Stimulated activated CD4-positive, alpha-beta T cell treated with anti-CD3 and anti-CD28 coated beads, Interleukin-15, amount 100 ng/mL, for 1 hour (primary cell): ENCODE measurements at regions not wholly inside any gene's neighbourhood (a gene's known extent, or its start where the extent isn't known, plus 50 kb on each side); places are given as distances from the start of the nearest gene placed in this dataset.

ENCODE experiments used
- DNase-seq, 2 donors: peaks; one replicate each; pipeline ENCODE4 v3.0.0-alpha.2; 2020; ENCODE audit warnings: low read depth in 1 of 2, low spot score in 1 of 2

DNA sequence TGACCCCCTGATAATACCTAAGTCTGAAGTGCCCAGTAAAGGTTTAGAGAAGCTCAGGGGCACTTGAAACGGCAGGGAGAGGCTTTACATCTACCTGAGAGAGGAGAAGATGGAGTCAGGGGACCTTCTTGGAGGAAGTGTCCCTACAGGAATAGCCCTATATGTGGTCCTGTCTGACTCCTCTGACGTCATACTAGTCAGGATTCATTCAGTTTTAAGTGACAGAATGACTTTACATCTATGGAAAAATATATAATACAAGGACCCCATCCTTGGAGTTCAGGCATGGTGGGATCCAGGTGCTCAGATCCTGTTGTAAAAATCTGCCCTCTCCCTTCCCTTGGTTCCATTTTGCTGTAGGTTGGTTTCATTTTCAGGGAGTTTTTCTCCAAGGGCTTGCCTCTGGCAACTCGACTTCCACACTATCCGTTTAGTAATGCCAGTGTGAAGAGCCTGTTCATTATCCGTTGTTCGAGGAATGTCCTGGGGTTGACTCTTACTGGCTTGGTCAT is 205.6 kb downstream of the IRF8 start:
- DNase-seq, result no peak

DNA sequence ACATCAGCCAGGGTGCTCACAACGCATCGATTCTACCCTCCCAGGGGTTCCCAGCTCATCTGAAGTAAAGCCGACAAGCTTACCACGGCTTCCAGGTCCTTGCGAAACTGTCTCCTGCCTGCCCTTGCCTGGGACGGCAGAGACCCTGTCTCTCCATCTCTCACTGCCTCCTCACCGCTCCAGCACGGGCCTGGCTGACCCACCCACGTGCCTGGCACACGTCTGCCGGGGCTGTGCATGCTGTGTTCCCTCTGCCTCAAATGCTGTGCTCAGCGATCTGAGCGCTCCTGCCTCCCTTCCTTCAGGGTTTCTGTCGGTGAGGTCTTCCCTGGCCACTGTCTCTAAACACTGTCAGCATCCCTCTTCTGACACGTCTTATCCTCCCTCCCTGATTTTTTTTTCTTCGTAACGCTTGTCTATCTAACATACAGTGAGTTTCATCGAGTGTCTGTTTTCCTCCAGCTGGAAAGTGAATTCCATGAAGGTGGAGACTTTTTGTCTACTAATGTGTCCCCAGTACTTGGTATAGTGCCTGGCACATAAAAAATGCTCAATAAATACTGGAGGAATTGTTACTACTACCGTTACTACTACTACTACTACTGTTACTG is 208.4 kb downstream of the IRF8 start:
- DNase-seq, result no peak

DNA sequence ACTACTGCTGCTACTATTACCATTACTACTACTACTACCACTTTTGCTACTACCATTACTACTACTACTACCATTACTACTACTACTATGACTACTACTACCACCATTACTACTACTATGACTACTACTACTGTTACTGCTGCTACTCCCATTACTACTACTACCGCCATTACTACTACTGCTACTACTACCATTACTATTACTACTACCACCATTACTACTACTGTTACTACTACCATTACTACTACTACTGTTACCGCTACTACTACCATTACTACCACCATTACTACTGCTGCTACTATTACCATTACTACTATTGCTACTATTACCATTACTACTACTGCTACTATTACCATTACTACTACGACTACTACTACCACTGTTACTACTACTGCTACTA is 209.1 kb downstream of the IRF8 start:
- no peak for DNase-seq

DNA sequence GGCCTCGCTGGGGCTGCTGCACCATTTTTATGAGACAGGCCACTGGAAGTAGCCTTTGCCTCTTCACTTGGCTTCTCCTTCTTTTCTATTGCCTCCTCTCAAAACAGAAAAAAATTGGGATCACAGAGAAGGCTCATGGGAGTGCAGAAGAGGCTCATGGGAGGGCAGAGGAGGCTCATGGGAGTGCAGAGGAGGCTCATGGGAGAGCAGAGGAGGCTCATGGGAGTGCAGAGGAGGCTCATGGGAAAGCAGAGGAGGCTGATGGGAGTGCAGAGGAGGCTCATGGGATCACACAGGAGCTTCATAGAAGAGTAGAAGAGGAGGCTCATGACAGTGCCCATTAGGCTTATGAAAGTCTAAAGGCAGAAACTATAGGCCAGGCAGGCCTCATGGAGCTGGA is 211.2 kb downstream of the IRF8 start:
- DNase-seq, result no peak

DNA sequence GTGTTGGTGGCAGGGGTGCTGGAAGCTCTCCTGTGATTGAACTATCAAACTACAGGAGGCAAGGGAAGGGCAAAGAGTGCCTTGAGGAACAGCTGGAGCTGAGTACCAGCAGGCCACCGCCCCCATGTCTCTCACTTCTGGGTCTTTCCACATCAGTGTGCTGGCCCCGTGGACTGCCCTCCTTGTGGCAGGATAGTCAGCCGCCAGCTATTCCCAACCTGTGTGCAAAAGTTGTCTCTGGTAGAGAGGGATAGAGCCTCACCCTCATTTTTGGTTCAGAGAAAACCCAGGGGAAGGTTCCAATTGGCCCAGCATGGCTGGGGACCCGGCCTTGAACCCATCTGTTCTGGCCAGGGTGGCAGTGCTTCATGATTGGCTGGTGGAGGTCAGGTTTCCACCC is 211.8 kb downstream of the IRF8 start:
- DNase-seq, result no peak

DNA sequence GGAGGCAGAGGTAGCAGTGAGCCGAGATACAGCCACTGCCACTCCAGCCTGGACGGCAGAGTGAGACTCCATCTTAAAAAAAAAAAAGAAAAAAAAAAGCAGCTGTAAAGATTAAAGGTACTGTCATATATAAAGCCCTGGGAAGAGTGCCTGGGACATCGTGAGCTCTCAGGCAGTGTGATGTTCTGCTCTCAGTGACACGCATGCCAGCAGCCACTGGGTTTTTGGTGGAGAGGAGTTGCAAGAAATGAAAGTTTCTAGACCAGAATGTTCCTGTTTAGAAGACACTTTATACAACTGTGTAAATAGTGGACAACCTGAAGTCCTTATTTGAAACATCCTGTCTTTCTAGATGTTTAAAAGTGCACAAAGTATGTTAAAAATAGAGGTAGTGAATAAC is 213.2 kb downstream of the IRF8 start:
- no peak for DNase-seq

DNA sequence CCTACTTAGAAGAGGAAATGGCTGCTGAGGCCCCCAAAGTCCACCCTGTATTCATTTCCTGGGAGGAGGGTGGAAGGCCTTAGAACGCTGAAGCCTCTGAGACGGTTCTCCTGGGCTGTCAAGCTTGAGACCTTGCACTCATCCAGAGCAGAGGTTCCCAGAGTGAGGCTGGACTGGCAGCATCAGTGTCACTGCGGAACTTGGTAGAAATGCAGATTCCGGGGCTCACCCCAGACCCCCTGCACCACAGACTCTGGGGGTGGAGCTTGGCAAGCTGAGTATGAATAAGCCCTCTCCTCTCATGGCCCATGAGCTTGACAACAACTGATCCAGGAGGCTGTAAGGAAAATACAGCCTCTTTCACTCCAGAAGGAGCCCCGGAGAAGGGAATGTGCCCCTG is 218.3 kb downstream of the IRF8 start:
- DNase-seq, result no peak

DNA sequence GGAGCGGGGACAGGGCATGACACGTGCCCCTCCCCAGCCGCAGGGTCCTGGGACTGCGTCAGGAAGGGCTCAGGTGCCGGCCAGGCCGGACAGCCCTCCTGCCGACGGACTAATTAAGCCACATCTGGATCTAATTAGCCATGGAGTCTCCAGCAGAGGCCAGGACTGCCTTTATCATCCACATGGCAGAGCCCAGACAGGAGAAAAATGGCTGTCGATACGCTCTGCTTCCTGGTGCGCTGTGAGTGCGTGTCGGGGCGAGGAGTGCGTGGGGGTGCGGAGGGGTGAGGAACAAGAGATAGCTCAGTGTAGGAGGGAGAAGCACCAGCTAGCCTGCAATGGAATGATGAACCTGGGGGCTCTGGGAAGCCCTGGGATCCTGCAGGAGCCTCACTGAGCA is 218.8 kb downstream of the IRF8 start:
- no peak for DNase-seq

DNA sequence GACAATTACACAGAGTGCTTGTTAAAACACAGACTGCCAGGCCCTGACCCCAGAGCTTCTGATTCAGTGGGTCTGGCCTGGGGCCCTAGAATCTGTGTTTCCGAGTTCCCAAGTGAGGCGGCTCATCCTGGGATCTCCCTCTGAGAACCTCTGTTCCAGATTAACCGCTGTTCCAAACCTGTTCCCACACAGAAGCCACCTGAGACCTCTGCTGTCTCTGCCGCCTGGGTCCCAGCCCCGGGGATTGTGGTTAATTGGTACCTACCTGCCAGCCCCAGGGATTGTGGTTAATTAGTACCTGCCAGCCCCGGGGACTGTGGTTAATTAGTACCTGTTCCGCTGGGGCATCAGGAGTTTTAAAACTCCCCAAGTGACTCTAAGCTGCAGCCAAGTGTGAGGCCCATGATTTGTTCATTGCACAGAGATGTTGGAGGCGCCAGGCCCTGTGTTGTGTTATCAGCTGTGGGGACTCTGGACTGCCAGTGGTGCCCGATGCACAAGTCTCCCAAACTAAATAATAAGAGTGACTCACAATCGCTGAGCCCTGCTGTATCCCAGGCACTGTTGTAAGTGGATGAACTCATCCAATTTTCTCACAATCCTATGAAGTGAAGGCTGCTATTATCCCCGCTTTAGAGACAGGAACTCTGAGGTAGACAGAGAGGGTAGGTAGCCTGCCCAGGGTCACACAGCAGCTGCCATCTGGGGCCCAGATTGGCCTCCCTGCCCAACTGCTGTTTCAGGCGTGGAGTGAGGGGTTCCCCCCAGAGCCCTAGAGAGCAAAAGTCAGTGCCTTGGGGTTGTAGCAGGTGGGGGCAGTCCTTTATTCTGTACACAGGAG is 219.7 kb downstream of the IRF8 start:
- no peak for DNase-seq

DNA sequence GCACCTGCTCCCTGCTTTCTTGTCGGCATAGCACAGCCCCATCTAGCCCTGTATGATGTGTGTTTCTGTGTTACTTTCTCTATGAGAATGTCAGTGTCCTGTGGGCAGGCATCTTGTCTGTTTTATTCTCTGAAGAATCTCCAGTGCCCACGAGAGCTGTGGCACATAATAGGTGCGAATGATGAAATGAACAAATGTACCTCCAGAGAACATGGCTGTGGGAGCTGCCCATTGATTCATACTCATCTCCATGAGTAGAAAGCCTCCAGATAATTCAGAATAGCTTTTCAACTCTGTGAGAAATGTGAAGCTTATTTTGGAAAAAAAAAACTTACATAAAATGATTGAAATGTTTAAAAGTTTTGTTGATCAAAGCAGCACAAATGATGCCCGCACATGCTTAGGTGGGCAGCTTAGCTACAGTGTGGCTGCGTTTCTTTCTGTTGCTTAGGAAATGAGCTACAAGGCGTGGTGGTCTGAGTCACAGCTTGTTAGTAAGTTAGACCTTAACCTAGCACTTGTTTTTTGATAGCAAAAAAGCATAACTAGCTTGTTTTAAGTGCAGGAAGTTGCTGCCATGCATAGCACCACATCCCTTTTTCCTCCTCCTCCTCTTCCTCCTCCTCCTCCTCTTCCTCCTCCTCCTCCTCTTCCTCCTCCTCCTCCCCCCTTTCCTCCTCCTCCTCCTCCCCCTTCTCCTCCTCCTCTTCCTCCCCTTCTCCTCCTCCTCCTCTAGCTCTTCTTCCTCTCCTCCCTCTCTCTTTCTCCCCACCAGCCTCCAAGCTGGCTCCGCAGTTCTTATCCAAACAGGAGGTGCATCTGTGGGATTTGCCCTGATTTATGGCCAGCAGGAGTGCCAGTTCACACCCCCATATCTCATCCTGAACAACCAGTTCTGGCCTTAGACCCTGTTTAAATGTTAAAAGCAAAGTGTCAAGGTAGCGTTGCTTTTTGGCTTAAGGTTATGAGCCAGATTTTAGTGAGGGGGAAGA is 221.5 kb downstream of the IRF8 start:
- no peak for DNase-seq

DNA sequence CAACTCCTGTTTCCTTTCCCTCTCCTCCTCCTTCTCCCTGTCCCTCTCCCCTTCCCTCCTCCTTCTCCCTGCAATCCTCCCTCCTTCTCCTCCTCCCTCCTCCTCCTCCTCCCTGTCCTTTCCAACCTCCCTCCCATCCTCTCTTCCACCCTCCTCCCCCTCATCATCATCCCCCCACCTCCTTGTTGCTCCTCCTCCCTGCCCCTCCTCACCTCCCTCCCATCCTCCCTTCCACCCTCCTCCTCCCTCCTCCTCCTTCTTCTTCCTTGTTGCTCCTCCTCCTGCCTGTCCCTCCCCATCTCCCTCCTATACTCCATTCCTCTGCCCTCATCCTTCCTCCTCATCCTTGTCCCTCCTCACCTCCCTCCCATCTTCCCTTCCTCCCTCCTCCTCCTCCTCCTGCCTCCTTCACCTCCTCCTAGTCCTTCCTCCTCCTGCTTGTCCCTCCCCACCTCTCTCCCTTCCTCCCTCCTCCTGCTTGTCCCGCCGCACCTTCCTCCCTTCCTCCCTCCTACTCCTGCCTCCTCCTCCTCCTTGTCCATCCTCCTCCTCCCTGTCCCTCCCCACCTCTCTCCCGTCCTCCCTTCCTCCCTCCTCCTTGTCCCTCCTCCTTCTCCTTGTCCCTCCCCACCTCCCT is 222.5 kb downstream of the IRF8 start:
- no peak for DNase-seq

DNA sequence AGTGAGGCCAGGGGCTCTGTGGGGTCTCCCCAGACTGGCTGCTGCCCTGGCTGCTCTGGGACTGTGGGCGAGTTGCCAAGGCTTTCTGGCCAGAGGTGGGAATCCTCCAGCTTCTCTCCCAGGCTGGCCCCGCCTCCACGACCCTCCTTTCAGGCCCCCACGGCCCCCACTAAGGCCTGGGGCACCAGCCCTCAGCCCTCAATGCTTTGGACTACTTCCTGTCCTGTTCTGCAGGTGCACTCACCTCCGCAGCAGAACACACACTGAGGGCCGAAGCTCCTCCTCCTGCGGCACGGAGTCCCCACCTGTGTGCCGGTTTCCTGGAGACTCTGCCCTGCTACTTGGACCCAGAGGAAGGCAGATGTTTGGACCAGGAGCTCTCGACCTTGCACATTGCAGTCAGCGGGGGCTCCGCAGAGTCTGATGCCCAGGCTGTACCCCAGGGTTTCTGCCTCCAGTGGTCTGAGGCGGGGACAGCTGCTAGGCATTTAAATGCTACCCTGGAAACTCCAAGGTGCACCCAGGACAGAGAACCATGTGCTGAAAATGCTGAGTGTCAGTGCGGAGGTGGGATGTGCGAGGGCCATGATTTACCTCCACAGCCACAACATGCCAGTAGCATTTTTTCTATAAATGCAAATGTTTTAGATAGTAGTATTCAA is 223.8 kb downstream of the IRF8 start:
- DNase-seq, result no peak

DNA sequence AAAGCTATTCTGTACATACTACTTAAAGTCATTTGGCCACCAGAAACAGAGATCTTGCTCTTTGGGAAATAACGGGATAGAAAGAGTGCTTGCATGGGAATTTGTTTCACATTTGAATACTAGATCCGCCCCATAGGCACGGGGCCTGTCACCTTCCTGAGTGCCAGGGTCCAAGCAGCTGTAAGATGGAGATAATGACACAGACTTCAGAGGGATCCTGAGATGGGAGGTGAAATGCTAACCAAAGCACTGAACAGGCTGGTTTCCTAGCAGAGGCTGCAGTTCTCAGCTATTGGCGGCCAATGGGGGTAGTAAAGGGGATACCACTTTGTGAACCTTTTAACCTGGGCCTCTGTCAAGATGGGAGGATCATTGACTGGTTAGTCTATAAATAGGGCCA is 225.4 kb downstream of the IRF8 start:
- DNase-seq, result no peak

DNA sequence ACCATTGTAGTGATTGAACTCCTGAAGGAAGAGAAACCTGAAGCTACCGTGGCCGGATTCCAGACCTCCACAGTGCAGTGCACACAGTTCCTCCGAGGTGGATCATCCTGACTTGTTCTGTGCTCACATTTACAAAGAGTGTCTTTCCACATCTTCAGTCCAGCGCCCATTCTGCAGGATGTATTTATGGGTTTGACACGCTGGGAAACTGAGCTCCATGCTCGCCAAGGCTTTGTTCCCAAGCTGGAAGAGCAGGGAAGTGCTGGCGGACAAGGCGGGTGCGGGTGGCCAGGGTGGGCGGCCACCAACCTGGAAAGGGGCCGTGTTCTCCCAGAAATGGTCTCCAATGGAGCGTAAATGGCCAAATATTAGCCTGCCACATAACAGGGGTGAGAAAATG is 227.9 kb downstream of the IRF8 start:
- no peak for DNase-seq

DNA sequence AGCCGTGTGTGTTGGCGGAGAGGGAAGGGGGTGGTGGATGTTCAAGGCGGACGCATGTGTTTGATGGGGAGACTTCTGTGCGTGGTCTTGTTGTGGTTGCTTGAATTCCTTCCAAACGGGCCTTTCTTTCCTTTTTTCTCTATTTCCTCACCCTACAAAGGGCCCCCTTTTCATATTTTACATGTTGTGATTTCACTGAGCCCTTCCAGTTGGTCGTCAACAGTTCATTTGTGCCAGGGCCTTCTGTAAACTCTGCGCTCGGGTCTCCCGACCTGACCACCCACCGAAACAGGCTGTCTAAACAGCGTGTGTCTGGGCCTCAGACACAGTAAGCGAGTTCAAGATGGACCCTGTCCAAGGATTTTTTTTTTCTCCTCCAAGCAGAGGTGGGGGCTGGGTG is 228.4 kb downstream of the IRF8 start:
- DNase-seq, result no peak

DNA sequence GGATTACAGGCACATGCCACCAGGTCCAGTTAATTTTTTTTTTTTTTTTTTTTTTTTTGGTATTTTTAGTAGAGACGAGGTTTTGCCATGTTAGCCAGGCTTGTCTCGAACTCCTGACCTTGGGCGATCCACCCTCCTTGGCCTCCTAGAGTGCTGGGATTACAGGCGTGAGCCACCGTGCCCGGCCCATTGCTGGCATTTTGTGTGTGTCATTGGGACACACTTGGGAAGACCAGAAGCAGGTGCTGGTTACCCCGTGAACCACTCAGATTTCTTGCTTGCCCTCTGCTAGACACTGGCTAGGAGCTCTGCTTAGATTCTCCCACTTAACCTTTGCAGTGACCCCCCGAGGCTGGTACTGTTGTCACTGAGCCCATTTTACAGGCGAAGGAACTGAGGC is 229.3 kb downstream of the IRF8 start:
- DNase-seq, result no peak

DNA sequence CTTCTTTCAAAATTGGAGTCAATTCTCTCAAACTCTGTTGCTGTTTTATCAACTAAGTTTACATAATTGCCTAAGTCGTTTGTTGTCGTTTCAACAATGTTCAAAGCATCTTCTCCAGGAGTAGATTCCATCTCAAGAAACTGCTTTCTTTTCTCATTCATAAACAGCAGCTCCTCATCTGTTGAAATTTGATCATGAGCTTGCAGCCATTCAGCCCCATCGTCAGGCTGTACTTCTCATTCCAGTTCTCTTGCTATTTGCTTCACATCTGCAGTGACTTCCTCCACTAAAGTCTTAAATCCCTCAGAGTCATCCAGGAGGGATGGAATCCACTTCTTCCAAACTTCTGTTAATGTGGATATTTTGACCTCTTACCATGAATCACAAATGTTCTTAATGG is 230.6 kb downstream of the IRF8 start:
- DNase-seq, result no peak

DNA sequence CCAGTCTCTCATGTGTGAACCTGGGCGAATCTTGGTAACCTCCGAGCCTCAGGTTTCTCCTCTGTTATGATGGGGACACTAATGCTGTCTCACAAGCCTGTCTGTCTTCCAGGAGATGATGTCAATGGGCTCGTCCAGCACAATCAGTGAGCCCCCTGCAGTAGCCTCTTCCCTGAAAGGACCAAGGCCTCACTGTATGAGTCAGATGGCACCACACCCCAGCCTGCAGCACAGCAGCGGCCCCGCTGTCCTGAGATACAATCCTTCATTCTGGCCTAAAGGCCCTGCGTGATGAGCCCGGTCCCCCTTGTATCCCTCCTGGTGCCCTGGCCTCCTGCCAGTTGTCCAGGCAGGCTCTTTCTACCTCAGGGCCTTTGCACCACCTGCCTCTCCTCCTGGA is 234.4 kb downstream of the IRF8 start:
- DNase-seq, result no peak

DNA sequence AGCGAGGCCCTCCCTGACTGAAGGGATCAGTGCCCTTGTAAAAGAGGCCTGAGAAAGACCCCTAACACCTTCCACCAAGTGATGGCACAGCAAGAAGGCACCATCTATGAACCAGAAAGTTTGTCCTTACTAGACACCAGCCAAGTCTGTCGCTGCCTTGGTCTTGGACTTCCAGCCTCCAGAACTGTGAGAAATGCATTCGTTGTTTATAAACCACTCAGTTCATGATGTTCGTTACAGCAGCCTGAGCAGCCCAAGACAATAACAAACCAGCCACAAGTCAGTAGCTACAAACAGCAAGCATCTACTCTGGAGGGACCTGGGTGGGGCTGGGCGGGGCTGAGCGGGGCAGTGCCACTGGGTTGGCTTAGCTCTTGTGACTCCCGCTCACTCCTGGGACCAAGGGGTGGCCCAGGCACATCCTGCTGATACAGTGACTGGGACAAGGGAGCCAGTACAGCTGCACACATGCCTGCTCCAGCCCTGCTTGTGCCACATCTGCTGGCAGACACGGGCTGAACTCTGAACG is 234.9 kb downstream of the IRF8 start:
- no peak for DNase-seq

DNA sequence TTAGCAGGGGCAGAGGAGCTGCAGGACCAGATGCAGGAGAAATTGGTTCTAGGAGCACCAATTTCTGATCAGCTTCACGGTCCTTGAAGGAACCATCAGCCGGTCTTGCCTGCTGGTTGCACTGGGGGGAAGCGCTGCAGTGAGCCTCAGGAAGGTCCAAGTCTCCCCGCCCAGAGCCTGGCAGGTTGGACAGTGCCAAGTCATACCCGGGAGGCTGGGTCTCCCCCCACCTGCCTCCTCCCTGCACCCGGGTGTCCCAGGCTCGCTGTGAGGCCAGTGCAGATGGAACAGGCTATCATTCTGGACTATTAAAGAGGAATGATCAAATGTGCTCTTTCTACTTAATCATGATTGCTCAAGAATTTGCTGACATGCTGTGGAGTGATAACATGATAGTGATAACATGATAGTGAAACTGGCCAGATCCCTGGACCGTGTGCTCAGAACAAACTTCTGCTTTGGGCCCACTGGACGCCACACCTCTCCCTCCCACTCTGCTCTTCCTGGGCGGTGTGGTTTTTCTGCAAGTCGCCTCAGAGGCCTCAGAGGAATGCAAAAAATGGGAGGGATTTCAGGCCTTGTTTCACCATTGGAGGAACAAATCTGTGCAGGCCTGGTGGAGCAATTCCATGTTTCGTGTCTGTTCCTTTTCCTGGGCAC is 236.0 kb downstream of the IRF8 start:
- DNase-seq, result no peak
